Epithelial cell of esophagus (primary cell): ENCODE measurements at regions not wholly inside any gene's neighbourhood (a gene's known extent, or its start where the extent isn't known, plus 50 kb on each side); places are given as distances from the start of the nearest gene placed in this dataset.
"Not testable (repeated sequence)": the region's sequence is repeated elsewhere in the genome, so short reads cannot be mapped to it uniquely, and the experiment has no call there.

Experiments used
- DNase-seq: peaks from one replicate; pipeline ENCODE4 v3.0.0; 2010; ENCODE audit warnings: low read depth
- H3K4me3 ChIP-seq: 2 replicates; pipeline ENCODE4 v1.5.1; 2011; ENCODE audit warnings: mild to moderate bottlenecking, low read length, control low read depth
- TF ChIP-seq, protein P1 (sequence below): IDR thresholded peaks from 2 replicates; pipeline ENCODE4 v1.5.1; 2011; ENCODE audit warnings: low read depth, mild to moderate bottlenecking, low read length, control low read depth, inconsistent platforms; ENCODE audit not compliant: insufficient read depth; ENCODE audit errors: missing control alignments

DNA sequence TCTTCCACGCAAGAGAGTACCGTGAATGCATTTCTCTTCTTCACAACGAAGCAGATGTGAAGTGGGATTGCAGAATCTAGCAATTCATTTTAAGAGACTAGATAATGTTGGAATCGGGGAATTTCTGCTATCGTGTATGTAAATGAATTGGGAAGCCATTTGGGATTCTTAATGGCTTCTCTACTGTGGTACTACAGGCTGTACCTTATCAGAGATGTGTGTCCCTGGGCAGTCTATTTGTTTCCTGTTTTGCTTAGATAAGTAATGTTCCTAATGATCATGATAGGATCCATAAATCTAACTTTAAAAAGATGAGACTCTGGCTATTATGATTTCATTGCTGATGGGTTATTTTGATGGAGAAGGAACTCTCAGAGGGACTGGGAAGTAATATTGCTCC, 320.6 kb downstream of the REEP3 start:
- TF ChIP-seq, protein P1, sequence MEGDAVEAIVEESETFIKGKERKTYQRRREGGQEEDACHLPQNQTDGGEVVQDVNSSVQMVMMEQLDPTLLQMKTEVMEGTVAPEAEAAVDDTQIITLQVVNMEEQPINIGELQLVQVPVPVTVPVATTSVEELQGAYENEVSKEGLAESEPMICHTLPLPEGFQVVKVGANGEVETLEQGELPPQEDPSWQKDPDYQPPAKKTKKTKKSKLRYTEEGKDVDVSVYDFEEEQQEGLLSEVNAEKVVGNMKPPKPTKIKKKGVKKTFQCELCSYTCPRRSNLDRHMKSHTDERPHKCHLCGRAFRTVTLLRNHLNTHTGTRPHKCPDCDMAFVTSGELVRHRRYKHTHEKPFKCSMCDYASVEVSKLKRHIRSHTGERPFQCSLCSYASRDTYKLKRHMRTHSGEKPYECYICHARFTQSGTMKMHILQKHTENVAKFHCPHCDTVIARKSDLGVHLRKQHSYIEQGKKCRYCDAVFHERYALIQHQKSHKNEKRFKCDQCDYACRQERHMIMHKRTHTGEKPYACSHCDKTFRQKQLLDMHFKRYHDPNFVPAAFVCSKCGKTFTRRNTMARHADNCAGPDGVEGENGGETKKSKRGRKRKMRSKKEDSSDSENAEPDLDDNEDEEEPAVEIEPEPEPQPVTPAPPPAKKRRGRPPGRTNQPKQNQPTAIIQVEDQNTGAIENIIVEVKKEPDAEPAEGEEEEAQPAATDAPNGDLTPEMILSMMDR = no peak
- no peak for DNase-seq
- no peak overlapping the region for H3K4me3 ChIP-seq

DNA sequence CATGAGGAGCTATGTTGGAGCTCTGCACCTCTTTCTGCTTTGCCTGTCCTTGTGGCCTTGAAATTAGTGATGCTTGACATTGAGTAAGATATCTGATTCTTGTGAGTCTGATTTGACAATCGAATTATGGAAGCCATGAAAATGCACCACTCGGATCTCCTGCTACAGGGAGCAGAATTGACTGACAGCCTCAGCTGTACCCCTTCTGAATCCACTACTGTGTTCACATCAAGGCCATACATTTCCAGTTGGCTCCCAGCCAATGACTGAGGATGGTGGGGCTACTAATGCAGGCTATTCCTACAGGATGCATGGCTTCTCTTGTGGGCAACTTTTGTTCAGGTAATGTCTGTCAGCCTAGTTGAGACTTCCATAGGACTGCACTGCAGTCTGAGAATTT, 321.9 kb downstream of the REEP3 start:
- TF ChIP-seq, protein P1 = no peak
- no peak overlapping the region for H3K4me3 ChIP-seq
- DNase-seq = no peak

- not testable (repeated sequence) for DNase-seq
Observed at GRCh38 chr10:63848871-63849270, 327.7 kb downstream of the REEP3 start.

DNA sequence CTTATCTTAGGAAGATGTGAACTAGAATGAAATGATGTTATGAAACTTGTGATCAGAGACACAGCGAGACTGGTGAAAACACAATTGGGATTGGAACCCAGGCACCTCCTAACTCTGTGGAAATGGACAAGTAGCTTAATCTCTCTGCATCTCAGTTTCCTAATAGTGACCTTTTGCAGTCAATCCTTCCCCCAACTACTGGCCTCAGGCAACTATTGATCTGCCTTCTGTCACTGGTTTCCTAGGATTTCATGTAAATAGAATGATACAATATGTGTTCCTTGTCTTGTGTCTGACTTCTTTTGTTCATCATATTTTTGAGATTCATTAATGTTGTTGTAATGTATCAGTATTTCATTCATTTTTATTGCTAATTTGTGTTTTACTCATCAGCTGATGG, 341.7 kb downstream of the REEP3 start:
- no peak for DNase-seq
- TF ChIP-seq, protein P1 = no peak
- no peak overlapping the region for H3K4me3 ChIP-seq

More at GRCh38 chr10:63848871-63849270, 327.7 kb downstream of the REEP3 start:
- not testable (repeated sequence) for H3K4me3 ChIP-seq

DNA sequence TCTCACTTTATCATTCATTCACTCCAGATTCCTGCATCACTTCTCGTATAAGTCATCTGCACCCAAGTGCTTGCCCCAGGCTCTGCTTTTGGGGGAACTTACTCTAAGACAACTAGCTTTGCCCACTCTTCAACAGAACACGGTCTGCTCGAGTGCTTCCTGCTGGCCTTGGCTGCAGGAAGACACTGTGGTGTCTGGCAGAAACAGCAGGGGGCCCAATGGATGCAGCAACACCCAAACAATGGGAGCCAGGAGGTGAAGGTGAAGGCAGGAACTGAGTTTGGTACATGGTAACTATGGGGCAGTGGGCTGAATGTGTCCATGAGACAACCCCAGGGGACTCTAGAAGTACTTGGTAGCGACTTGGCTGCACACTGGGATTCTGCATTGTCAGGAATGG, 344.0 kb downstream of the REEP3 start:
- no peak for DNase-seq
- TF ChIP-seq, protein P1 = no peak
- no peak overlapping the region for H3K4me3 ChIP-seq

DNA sequence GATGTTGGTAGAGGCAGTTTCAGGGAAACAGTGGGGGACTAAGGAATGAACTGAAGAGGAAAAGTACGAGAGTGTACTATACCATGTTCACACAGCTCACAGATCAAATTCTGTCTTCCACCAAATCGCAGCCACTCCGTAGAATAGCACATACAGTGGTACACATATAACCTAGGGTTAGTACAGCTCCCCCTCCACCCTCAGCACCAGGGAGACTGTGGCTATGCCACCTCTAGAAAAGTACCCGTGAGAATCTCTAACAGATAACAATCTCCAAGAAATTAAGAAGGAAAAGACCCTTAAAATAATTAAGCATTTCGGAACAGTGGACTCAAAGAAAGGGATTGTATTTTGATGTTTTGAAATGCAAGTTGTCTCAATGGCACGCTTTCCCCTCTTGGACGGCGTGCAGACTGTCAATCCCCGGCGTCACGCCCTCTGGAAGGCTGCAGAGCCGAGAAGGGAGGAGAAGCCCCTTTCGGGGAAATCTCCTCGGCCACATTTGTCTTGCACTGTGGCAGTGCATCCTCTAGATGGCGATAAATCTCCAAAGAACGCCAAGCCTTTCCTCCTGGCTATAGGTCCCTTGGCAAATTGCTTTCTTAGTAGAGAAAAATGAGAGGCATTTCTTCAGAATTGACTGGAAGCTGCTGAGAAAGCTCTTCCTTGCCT, 345.0 kb downstream of the REEP3 start:
- TF ChIP-seq, protein P1 = peak; percentile 89
- DNase-seq = peak; percentile 55
- no peak overlapping the region for H3K4me3 ChIP-seq

- TF ChIP-seq, protein P1 = peak; percentile 30
- no peak overlapping the region for H3K4me3 ChIP-seq
- DNase-seq = peak; percentile 33
Observed at GRCh38 chr10:63866747-63867140, 345.5 kb downstream of the REEP3 start.
